ENCODE measurements at regions not wholly inside any gene's neighbourhood (a gene's known extent, or its start where the extent isn't known, plus 50 kb on each side); places are given as distances from the start of the nearest gene placed in this dataset.

- ChIA-PET CTCF (no interaction called here), POLR2A (no interaction called here)
- TF ChIP-seq CTCF (IDR thresholded peaks at IDR 0.05; ENCODE audit: control extremely low read depth, extremely low read depth, low read depth, missing control alignments) = no peak
- DNase-seq (ENCODE audit: extremely low spot score) = no peak
Measured at GRCh38 chr14:39939023-39939422, 506.8 kb upstream of the FBXO33 start.

GRCh38 chr14:39912192-39913100 is 480.2 kb upstream of the FBXO33 start:
- TF ChIP-seq CTCF (IDR thresholded peaks at IDR 0.05; ENCODE audit: control extremely low read depth, extremely low read depth, low read depth, missing control alignments) = no peak
- POLR2A ChIA-PET = no interaction called here
- CTCF ChIA-PET = interaction anchor here (0.9 to 1.3 kb wide), 2 partner anchors 8 to 11 kb away, joined by 4 read pairs; no protein-coding TSS in a partner anchor
- peak; percentile 15 for DNase-seq (ENCODE audit: extremely low spot score)

- ChIA-PET CTCF (no interaction called here), POLR2A (no interaction called here)
- TF ChIP-seq CTCF (IDR thresholded peaks at IDR 0.05; ENCODE audit: control extremely low read depth, extremely low read depth, low read depth, missing control alignments) = no peak
- DNase-seq (ENCODE audit: extremely low spot score) = no peak
Measured at GRCh38 chr14:39897657-39898056, 465.4 kb upstream of the FBXO33 start.

- ChIA-PET CTCF (no interaction called here), POLR2A (no interaction called here)
- no peak for TF ChIP-seq CTCF (IDR thresholded peaks at IDR 0.05; ENCODE audit: control extremely low read depth, extremely low read depth, low read depth, missing control alignments)
- DNase-seq (ENCODE audit: extremely low spot score) = no peak
Measured at GRCh38 chr14:39890026-39890425, 457.8 kb upstream of the FBXO33 start.

- ChIA-PET CTCF (no interaction called here), POLR2A (no interaction called here)
- TF ChIP-seq CTCF (IDR thresholded peaks at IDR 0.05; ENCODE audit: control extremely low read depth, extremely low read depth, low read depth, missing control alignments) = no peak
- DNase-seq (ENCODE audit: extremely low spot score) = no peak
Measured at GRCh38 chr14:39884091-39884490, 451.9 kb upstream of the FBXO33 start.

- TF ChIP-seq CTCF (IDR thresholded peaks at IDR 0.05; ENCODE audit: control extremely low read depth, extremely low read depth, low read depth, missing control alignments) = no peak
- CTCF ChIA-PET = no interaction called here
Measured at GRCh38 chr14:39880965-39881364, 448.7 kb upstream of the FBXO33 start.

More at GRCh38 chr14:39880965-39881364, 448.7 kb upstream of the FBXO33 start:
- DNase-seq (ENCODE audit: extremely low spot score) = no peak
- POLR2A ChIA-PET = no interaction called here
